Prostate gland (tissue), 2 donors: ENCODE measurements at regions not wholly inside any gene's neighbourhood (a gene's known extent, or its start where the extent isn't known, plus 50 kb on each side); places are given as distances from the start of the nearest gene placed in this dataset.
"Not testable (repeated sequence)": the region's sequence is repeated elsewhere in the genome, so short reads cannot be mapped to it uniquely, and the experiment has no call there.

Source experiments
- DNase-seq: peaks from one replicate; pipeline ENCODE4 v3.0.0-alpha.2; 2019; ENCODE audit warnings: low spot score
- H3K27ac ChIP-seq, 2 donors: fragments of 200-600 bp; sonication (generic); 2 replicates each; pipeline ENCODE4 v1.5.1; 2017 to 2019
- H3K27me3 ChIP-seq: fragments of 200-600 bp; sonication (generic); replicated peaks from 2 replicates; pipeline ENCODE4 v1.5.1; 2019; ENCODE audit not compliant: insufficient read depth
- H3K36me3 ChIP-seq, 2 donors: fragments of 200-600 bp; sonication (generic); 1 replicate in 1 of 2; 2 replicates in 1 of 2; pipeline versions ENCODE4 v1.5.1 to v1.8.1; 2017 to 2019
- H3K4me1 ChIP-seq: fragments of 200-600 bp; sonication (generic); replicated peaks from 2 replicates; pipeline ENCODE4 v1.5.1; 2019
- H3K4me3 ChIP-seq, 2 donors: fragments of 200-600 bp; sonication (generic); 2 replicates each; pipeline ENCODE4 v1.5.1; 2017 to 2019
- H3K9me3 ChIP-seq: fragments of 200-600 bp; sonication (generic); 2 replicates; pipeline ENCODE4 v1.5.1; 2017
- POLR2A ChIP-seq: fragments of 450-650 bp; IDR thresholded peaks from one replicate; pipeline ENCODE4 v1.6.1; 2016; ENCODE audit warnings: antibody characterized with exemption, mild to moderate bottlenecking
- POLR2AphosphoS5 ChIP-seq: sonication (generic); formaldehyde crosslinking; IDR thresholded peaks from one replicate; pipeline ENCODE4 v1.6.1; 2017; ENCODE audit warnings: antibody characterized with exemption
- WGBS: methylation state at CpG from one replicate; pipeline ENCODE4 v1.1.5; 2018; 5-methylcytosine and 5-hydroxymethylcytosine counted together
- intact Hi-C: fragments of 100-400 bp; cut with DNase I; formaldehyde crosslinking; loops from one replicate; pipeline ENCODE4 v1.14.2; 2022
- TF ChIP-seq, protein P1 (sequence below), 4 experiments: fragments of 200-600 bp in 2 of 4; fragments of 450-650 bp in 2 of 4; sonication (generic) in 2 of 4; IDR thresholded peaks; 1 replicate in 3 of 4; 2 replicates in 1 of 4; pipeline ENCODE4 v1.5.1; 2016 to 2019; ENCODE audit warnings: antibody characterized with exemption in 4 of 4, mild to moderate bottlenecking in 2 of 4, moderate library complexity in 2 of 4

DNA sequence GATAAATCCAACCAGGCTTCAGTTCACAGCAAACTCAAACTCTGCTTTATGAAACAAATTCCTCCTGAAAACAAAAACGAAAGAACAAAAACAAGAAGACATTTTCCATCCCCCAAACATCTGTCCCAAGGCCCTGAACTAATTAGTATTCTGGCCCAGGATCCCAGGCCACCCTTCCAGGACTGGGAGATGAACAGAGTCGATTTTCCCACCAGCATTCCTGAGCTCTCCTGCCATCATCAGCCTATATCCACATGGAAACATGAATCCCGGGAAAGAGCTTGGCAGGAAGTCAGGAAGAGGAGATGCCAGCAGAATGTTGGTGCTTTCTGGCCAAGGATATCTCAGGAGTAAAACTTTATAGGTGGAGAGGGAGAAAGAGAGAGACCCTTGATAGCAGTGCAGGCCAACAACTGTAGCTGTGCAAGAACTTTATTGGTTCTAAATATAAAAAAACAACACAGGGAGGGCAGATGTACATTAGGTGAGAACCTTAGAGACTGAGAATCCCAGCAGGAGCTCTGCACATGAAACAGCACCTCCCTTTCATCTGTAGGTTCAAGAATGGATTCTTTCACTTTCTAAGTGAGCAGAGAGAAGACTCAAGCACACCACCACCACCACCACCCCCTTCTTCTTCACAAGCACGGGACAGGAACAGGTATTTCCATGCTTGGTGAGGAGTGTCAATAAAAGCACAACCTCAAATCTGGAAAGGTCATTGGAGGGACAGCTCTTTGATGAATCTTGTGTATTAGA is 190.7 kb upstream of the TAS2R1 start:
- Histone ChIP-seq H3K27ac (no peak overlapping the region), H3K27me3 (no peaks in the 10 kb centered on the region), H3K4me3 (no peak overlapping the region), H3K4me1 (no peaks in the 10 kb centered on the region), H3K36me3 (no peaks in the 10 kb centered on the region), H3K9me3 (no peaks in the 10 kb centered on the region)
- no peak for TF ChIP-seq POLR2A
- TF ChIP-seq, protein P1, sequence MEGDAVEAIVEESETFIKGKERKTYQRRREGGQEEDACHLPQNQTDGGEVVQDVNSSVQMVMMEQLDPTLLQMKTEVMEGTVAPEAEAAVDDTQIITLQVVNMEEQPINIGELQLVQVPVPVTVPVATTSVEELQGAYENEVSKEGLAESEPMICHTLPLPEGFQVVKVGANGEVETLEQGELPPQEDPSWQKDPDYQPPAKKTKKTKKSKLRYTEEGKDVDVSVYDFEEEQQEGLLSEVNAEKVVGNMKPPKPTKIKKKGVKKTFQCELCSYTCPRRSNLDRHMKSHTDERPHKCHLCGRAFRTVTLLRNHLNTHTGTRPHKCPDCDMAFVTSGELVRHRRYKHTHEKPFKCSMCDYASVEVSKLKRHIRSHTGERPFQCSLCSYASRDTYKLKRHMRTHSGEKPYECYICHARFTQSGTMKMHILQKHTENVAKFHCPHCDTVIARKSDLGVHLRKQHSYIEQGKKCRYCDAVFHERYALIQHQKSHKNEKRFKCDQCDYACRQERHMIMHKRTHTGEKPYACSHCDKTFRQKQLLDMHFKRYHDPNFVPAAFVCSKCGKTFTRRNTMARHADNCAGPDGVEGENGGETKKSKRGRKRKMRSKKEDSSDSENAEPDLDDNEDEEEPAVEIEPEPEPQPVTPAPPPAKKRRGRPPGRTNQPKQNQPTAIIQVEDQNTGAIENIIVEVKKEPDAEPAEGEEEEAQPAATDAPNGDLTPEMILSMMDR (IDR thresholded peaks at IDR 0.05), result no peak
- TF ChIP-seq POLR2AphosphoS5, result no peak
- 21% methylated on average over 4 of the region's 4 CpGs for WGBS
- no peak for DNase-seq
- intact Hi-C loops, result no loop called here

DNA sequence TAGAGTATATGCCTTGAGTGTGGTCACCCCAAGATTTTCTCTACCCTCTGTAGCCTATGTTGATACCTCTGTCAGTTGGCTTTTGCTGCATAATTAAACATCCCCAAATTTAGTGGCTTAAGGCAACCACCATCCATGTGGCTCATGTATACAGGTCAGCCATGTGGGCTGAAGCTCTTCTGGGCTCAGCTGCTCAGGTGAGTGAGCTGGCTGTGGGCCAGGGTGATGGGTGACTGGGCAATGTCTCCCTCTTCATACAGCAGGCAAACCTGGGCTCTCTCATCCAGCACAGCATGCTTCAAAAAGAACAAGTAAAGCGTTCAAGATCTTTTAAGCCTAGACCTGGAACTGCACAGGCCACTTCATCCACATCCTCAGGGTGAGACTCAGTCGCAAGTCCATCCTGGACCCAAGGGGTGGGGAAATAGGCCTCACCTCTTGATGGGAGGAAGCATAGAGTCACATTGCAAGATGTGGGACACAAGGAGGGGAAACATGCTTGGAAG is 188.2 kb upstream of the TAS2R1 start:
- Histone ChIP-seq H3K27ac (no peak overlapping the region), H3K9me3 (no peaks in the 10 kb centered on the region), H3K27me3 (no peaks in the 10 kb centered on the region), H3K4me1 (no peaks in the 10 kb centered on the region), H3K36me3 (no peaks in the 10 kb centered on the region), H3K4me3 (no peak overlapping the region)
- TF ChIP-seq, protein P1 (IDR thresholded peaks at IDR 0.05), result no peak
- TF ChIP-seq POLR2A (no peak), POLR2AphosphoS5 (no peak)
- intact Hi-C loops, result no loop called here
- WGBS, result 100% methylated on average over 2 of the region's 2 CpGs
- no peak for DNase-seq

DNA sequence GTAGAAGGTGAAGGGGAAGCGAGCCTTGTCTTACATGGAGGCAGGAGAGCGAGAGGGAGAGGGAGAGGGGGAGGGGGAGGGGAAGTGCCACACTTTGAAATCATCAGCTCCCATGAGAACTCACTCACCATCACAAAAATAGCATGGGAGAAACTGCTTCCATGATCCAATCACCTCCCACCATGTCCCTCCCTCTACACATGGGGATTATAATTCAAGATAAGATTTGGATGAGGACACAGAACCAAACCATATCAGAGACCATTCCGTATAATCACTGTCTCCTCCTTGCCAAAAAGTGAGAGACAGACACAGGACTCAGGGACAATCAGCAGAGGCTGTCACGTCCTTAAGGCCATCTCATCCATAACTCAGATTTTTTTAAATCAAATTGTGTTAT is 187.7 kb upstream of the TAS2R1 start:
- Histone ChIP-seq H3K27me3 (no peaks in the 10 kb centered on the region), H3K9me3 (no peaks in the 10 kb centered on the region), H3K4me1 (no peaks in the 10 kb centered on the region), H3K4me3 (no peak overlapping the region), H3K27ac (no peak overlapping the region), H3K36me3 (no peaks in the 10 kb centered on the region)
- no peak for DNase-seq
- 83% methylated on average over 4 of the region's 4 CpGs for WGBS
- intact Hi-C loops, result no loop called here
- TF ChIP-seq POLR2AphosphoS5, result no peak
- TF ChIP-seq POLR2A, result no peak

DNA sequence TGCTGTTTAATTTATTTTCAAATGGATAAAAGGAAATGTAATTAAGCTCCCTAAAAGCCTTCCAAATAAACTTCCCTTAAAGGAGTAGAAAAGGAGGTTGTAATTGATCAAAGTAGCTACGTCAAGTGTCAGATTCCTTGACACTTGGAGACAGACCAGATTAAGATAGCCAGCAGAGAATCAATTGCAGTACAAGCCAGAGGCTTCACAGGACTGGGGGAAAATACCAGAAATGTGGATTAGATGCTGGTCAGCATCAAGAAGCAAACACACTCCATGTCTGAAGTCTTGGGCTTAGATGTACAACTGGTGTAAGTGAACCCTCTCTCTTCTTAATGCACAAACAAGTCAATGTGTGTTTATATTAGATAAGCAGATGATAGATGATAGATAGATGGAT is 184.9 kb upstream of the TAS2R1 start:
- intact Hi-C loops, result no loop called here
- H3K36me3 ChIP-seq, result no peaks in the 10 kb centered on the region
- H3K27me3 ChIP-seq, result no peaks in the 10 kb centered on the region
- H3K9me3 ChIP-seq, result no peaks in the 10 kb centered on the region
- H3K4me1 ChIP-seq, result no peaks in the 10 kb centered on the region
- 84% methylated on average over 1 of the region's 1 CpG for WGBS
- TF ChIP-seq, protein P1 (IDR thresholded peaks at IDR 0.05), result no peak
- TF ChIP-seq POLR2A (no peak), POLR2AphosphoS5 (no peak)
- H3K27ac ChIP-seq, result no peak overlapping the region
- no peak for DNase-seq
- no peak overlapping the region for H3K4me3 ChIP-seq

DNA sequence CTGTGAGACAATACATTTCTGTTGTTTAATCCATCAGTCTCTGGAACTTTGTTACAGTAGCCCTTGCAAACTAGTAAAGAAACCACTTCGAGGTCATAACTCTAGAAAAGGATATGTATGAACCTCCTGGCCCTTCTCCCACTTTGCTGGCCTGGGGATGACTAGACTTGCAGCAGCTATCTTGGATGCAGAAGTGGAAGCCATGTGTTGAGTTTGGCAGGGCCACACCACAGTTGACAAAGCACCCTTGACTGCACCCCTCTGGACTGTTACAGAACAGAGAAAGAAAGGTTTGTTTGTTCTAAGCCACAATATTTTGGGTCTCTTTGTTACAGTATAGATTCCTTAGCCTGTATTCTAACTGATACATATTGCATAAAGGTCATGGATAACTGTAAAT is 183.2 kb upstream of the TAS2R1 start:
- no peak overlapping the region for H3K4me3 ChIP-seq
- H3K27ac ChIP-seq, result no peak overlapping the region
- TF ChIP-seq, protein P1 (IDR thresholded peaks at IDR 0.05), result no peak
- TF ChIP-seq POLR2A, result no peak
- TF ChIP-seq POLR2AphosphoS5, result no peak
- DNase-seq, result no peak
- no peaks in the 10 kb centered on the region for H3K36me3 ChIP-seq
- no peaks in the 10 kb centered on the region for H3K27me3 ChIP-seq
- H3K9me3 ChIP-seq, result peaks cover 4% of the 10 kb centered on the region
- no peaks in the 10 kb centered on the region for H3K4me1 ChIP-seq
- intact Hi-C loops, result no loop called here
- 75% methylated on average over 1 of the region's 1 CpG for whole genome bisulfite sequencing

DNA sequence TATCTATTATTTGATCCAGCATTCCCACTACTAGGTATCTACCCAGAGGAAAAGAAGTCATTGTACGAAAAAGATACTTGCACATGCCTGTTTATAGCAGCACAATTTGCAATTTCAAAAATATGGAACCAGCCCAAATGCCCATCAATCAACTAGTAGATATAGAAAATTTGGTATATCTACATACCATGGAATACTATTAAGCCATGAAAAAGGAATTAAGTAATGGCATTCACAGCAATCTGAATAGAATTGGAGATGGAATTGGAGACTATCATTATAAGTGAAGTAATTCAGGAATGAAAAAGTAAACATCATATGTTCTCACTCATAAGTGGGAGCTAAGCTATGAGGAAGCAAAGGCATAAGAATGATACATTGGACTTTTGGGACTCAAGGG is 177.2 kb upstream of the TAS2R1 start:
- intact Hi-C loops, DNase-seq, H3K36me3 ChIP-seq, H3K4me3 ChIP-seq, H3K27me3 ChIP-seq, H3K9me3 ChIP-seq, H3K27ac ChIP-seq, H3K4me1 ChIP-seq: not testable (repeated sequence)
- WGBS, result 92% methylated on average over 1 of the region's 1 CpG
